H9 (cell line): ENCODE measurements at regions not wholly inside any gene's neighbourhood (a gene's known extent, or its start where the extent isn't known, plus 50 kb on each side); places are given as distances from the start of the nearest gene placed in this dataset.

ENCODE experiments used
- DNase-seq: peaks from one replicate; pipeline ENCODE4 v3.0.0-alpha.2; 2017
- H2AFZ ChIP-seq: one replicate; pipeline ENCODE4 v1.6.1; 2013; ENCODE audit warnings: mild to moderate bottlenecking, low read length, control low read depth, moderate library complexity
- H2AK5ac ChIP-seq: 2 replicates; pipeline ENCODE4 v1.6.1; 2013; ENCODE audit warnings: low read length, control low read depth, mixed read lengths; ENCODE audit not compliant: insufficient read length
- H2BK120ac ChIP-seq: one replicate; pipeline ENCODE4 v1.6.1; 2013; ENCODE audit warnings: low read depth, mild to moderate bottlenecking, low read length, control low read depth, inconsistent platforms; ENCODE audit not compliant: poor library complexity, severe bottlenecking
- H2BK12ac ChIP-seq: 2 replicates; pipeline ENCODE4 v1.6.1; 2013; ENCODE audit warnings: low read length, control low read depth, mixed read lengths, low read depth; ENCODE audit not compliant: insufficient read length
- H2BK15ac ChIP-seq: 2 replicates; pipeline ENCODE4 v1.6.1; 2013; ENCODE audit warnings: low read depth, low read length, control low read depth
- H2BK20ac ChIP-seq: one replicate; pipeline ENCODE4 v1.6.1; 2013; ENCODE audit warnings: low read depth, mild to moderate bottlenecking, low read length, control low read depth, inconsistent platforms; ENCODE audit not compliant: poor library complexity, severe bottlenecking
- H2BK5ac ChIP-seq: 2 replicates; pipeline ENCODE4 v1.6.1; 2013; ENCODE audit warnings: low read length, control low read depth, mixed read lengths; ENCODE audit not compliant: insufficient read length
- H3K14ac ChIP-seq: 2 replicates; pipeline ENCODE4 v1.6.1; 2013; ENCODE audit warnings: low read length, control low read depth; ENCODE audit not compliant: insufficient read depth
- H3K18ac ChIP-seq: 2 replicates; pipeline ENCODE4 v1.6.1; 2013; ENCODE audit warnings: low read depth, mild to moderate bottlenecking, mixed read lengths, low read length, control low read depth; ENCODE audit not compliant: insufficient read length
- H3K23ac ChIP-seq: 2 replicates; pipeline ENCODE4 v1.6.1; 2013; ENCODE audit warnings: low read length, control low read depth, mixed read lengths, low read depth; ENCODE audit not compliant: insufficient read length
- H3K23me2 ChIP-seq: 2 replicates; pipeline ENCODE4 v1.6.1; 2013; ENCODE audit warnings: low read depth, mild to moderate bottlenecking, mixed read lengths, low read length, control low read depth; ENCODE audit not compliant: insufficient read length, poor library complexity, severe bottlenecking
- H3K27ac ChIP-seq: 2 replicates; pipeline ENCODE4 v1.5.1; 2013; ENCODE audit warnings: low read length, control low read depth, mixed read lengths, low read depth; ENCODE audit not compliant: insufficient read length
- H3K27me3 ChIP-seq: 2 replicates; pipeline ENCODE4 v1.6.1; 2013; ENCODE audit warnings: low read length, control low read depth, inconsistent platforms; ENCODE audit not compliant: insufficient read depth
- H3K4ac ChIP-seq: 2 replicates; pipeline ENCODE4 v1.6.1; 2013; ENCODE audit warnings: low read depth, mild to moderate bottlenecking, control low read depth, inconsistent platforms, low read length, moderate library complexity
- H3K4me1 ChIP-seq: 2 replicates; pipeline ENCODE4 v1.6.1; 2013; ENCODE audit warnings: low read length, control low read depth, inconsistent platforms; ENCODE audit not compliant: insufficient read depth
- H3K4me2 ChIP-seq: 2 replicates; pipeline ENCODE4 v1.6.1; 2013; ENCODE audit warnings: low read length, control low read depth, mixed read lengths; ENCODE audit not compliant: insufficient read length, insufficient read depth
- H3K56ac ChIP-seq: 2 replicates; pipeline ENCODE4 v1.6.1; 2013; ENCODE audit warnings: low read depth, mild to moderate bottlenecking, mixed read lengths, low read length, control low read depth; ENCODE audit not compliant: insufficient read length
- H3K79me1 ChIP-seq: 2 replicates; pipeline ENCODE4 v1.6.1; 2013; ENCODE audit warnings: low read depth, mild to moderate bottlenecking, moderate library complexity, low read length, control low read depth, inconsistent platforms; ENCODE audit not compliant: insufficient read depth, poor library complexity, severe bottlenecking
- H3K79me2 ChIP-seq: 2 replicates; pipeline ENCODE4 v1.6.1; 2013; ENCODE audit warnings: low read length, control low read depth, inconsistent platforms; ENCODE audit not compliant: insufficient read depth
- H3K9ac ChIP-seq: 2 replicates; pipeline ENCODE4 v1.6.1; 2013; ENCODE audit warnings: low read length, control low read depth, mixed read lengths; ENCODE audit not compliant: insufficient read length; ENCODE audit errors: extremely low read depth
- H3K9me3 ChIP-seq: one replicate; pipeline ENCODE4 v1.6.1; 2013; ENCODE audit warnings: low read depth, low read length, inconsistent platforms; ENCODE audit not compliant: control insufficient read depth
- H3T11ph ChIP-seq: one replicate; pipeline ENCODE4 v1.6.1; 2013; ENCODE audit warnings: mild to moderate bottlenecking, low read length, control low read depth, inconsistent platforms
- H4K20me1 ChIP-seq: one replicate; pipeline ENCODE4 v1.6.1; 2013; ENCODE audit not compliant: control insufficient read depth, insufficient read length, insufficient read depth
- H4K5ac ChIP-seq: 2 replicates; pipeline ENCODE4 v1.6.1; 2013; ENCODE audit warnings: low read depth, mild to moderate bottlenecking, mixed read lengths, low read length, control low read depth; ENCODE audit not compliant: insufficient read length
- H4K8ac ChIP-seq: replicated peaks from 2 replicates; pipeline ENCODE4 v1.6.1; 2013; ENCODE audit warnings: low read length, control low read depth, mixed read lengths, low read depth; ENCODE audit not compliant: insufficient read length
- H4K91ac ChIP-seq: 2 replicates; pipeline ENCODE4 v1.6.1; 2013; ENCODE audit warnings: low read depth, mild to moderate bottlenecking, moderate library complexity, mixed read lengths, low read length, control low read depth; ENCODE audit not compliant: insufficient read length
- H3K27ac Mint-ChIP-seq, 3 experiments: 2 replicates in 2 of 3; 3 replicates in 1 of 3; pipeline ENCODE4 v1.8.0; 2020 to 2021; ENCODE audit warnings: mixed read lengths in 3 of 3, mild to moderate bottlenecking in 1 of 3, moderate library complexity in 1 of 3
- H3K27me3 Mint-ChIP-seq: 2 replicates; pipeline ENCODE4 v1.8.0; 2021; ENCODE audit warnings: low read depth, mild to moderate bottlenecking, moderate library complexity, mixed read lengths
- H3K36me3 Mint-ChIP-seq, 3 experiments: 2 replicates in 2 of 3; 3 replicates in 1 of 3; pipeline ENCODE4 v1.8.0; 2020 to 2021; ENCODE audit warnings: low read depth in 3 of 3, mixed read lengths in 3 of 3; ENCODE audit not compliant: insufficient read depth in 1 of 3
- H3K4me1 Mint-ChIP-seq, 2 experiments: 2 replicates each; pipeline ENCODE4 v1.8.0; 2020; ENCODE audit warnings: mixed read lengths in 2 of 2
- H3K4me3 Mint-ChIP-seq, 2 experiments: 2 replicates in 1 of 2; 3 replicates in 1 of 2; pipeline ENCODE4 v1.8.0; 2020 to 2021; ENCODE audit warnings: mild to moderate bottlenecking in 2 of 2, mixed read lengths in 2 of 2, moderate library complexity in 1 of 2
- H3K9me3 Mint-ChIP-seq, 2 experiments: 2 replicates in 1 of 2; 3 replicates in 1 of 2; pipeline ENCODE4 v1.8.0; 2020; ENCODE audit warnings: mild to moderate bottlenecking in 2 of 2, mixed read lengths in 2 of 2, moderate library complexity in 1 of 2
- WGBS: extraction: QIAGEN DNeasy Blood & Tissue Kit; methylation state at CpG from one replicate; pipeline ENCODE4 v1.1.7; 2013; ENCODE audit warnings: missing lambda C conversion rate, low lambda C conversion rate, mixed read lengths; ENCODE audit not compliant: insufficient read length; ENCODE audit errors: extremely low coverage; 5-methylcytosine and 5-hydroxymethylcytosine counted together
- TF ChIP-seq, protein P1 (sequence below): fragments of 200-600 bp; sonication (generic); conservative IDR thresholded peaks from 3 replicates; pipeline ENCODE4 v1.8.0; 2021; ENCODE audit warnings: antibody characterized with exemption, mild to moderate bottlenecking

- no peak overlapping the region for H3K27ac ChIP-seq
- H3K79me2 ChIP-seq = no peaks in the 10 kb centered on the region
- no peak overlapping the region for H3K4ac ChIP-seq
- H3K9ac ChIP-seq = no peak overlapping the region
- H3T11ph ChIP-seq = no peak overlapping the region
- Mint-ChIP-seq H3K27me3 (no peaks in the 10 kb centered on the region), H3K4me3 (no peak overlapping the region), H3K36me3 (no peaks in the 10 kb centered on the region), H3K27ac (no peak overlapping the region), H3K4me1 (0 out of 4 replicates have a peak, but pooled peaks cover 0 to 2% of the 10 kb centered on the region in 2 experiments), H3K9me3 (no peaks in the 10 kb centered on the region)
- TF ChIP-seq, protein P1, sequence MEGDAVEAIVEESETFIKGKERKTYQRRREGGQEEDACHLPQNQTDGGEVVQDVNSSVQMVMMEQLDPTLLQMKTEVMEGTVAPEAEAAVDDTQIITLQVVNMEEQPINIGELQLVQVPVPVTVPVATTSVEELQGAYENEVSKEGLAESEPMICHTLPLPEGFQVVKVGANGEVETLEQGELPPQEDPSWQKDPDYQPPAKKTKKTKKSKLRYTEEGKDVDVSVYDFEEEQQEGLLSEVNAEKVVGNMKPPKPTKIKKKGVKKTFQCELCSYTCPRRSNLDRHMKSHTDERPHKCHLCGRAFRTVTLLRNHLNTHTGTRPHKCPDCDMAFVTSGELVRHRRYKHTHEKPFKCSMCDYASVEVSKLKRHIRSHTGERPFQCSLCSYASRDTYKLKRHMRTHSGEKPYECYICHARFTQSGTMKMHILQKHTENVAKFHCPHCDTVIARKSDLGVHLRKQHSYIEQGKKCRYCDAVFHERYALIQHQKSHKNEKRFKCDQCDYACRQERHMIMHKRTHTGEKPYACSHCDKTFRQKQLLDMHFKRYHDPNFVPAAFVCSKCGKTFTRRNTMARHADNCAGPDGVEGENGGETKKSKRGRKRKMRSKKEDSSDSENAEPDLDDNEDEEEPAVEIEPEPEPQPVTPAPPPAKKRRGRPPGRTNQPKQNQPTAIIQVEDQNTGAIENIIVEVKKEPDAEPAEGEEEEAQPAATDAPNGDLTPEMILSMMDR = no peak
- H3K23ac ChIP-seq = no peak overlapping the region
- no peak for DNase-seq
- H3K14ac ChIP-seq = no peak overlapping the region
- H4K5ac ChIP-seq = no peak overlapping the region
- no peak overlapping the region for H3K18ac ChIP-seq
- H2BK20ac ChIP-seq = no peak overlapping the region
- H3K9me3 ChIP-seq = no peaks in the 10 kb centered on the region
- no peak overlapping the region for H3K4me2 ChIP-seq
- no peaks in the 10 kb centered on the region for H3K4me1 ChIP-seq
- H4K20me1 ChIP-seq = no peaks in the 10 kb centered on the region
- no peak overlapping the region for H3K56ac ChIP-seq
- H2BK15ac ChIP-seq = no peak overlapping the region
- H2BK12ac ChIP-seq = no peak overlapping the region
- no peak overlapping the region for H2AK5ac ChIP-seq
- H3K23me2 ChIP-seq = no peaks in the 10 kb centered on the region
- no CpG with 5 or more reads among the region's 3 CpGs for WGBS
- H4K91ac ChIP-seq = no peak overlapping the region
- H3K79me1 ChIP-seq = no peaks in the 10 kb centered on the region
- no peak overlapping the region for H2BK120ac ChIP-seq
- no peaks in the 10 kb centered on the region for H3K27me3 ChIP-seq
- no peak overlapping the region for H2AFZ ChIP-seq
- no peak overlapping the region for H4K8ac ChIP-seq
- no peak overlapping the region for H2BK5ac ChIP-seq
Observed at GRCh38 chr1:82287556-82287955, 486.8 kb downstream of the ADGRL2 start.
